GM12892 (cell line): ENCODE measurements at regions not wholly inside any gene's neighbourhood (a gene's known extent, or its start where the extent isn't known, plus 50 kb on each side); places are given as distances from the start of the nearest gene placed in this dataset.

ENCODE experiments used
- POLR2A ChIP-seq: IDR thresholded peaks from 2 replicates; pipeline ENCODE4 v1.6.1; 2011; ENCODE audit warnings: low read depth, low read length, control low read depth
- POLR2AphosphoS5 ChIP-seq: IDR thresholded peaks from 2 replicates; pipeline ENCODE4 v1.6.1; 2011; ENCODE audit warnings: low read depth, low read length, control low read depth
- TAF1 ChIP-seq: IDR thresholded peaks from 2 replicates; pipeline ENCODE4 v1.6.1; 2011; ENCODE audit warnings: low read depth, mild to moderate bottlenecking, control low read depth, low read length, borderline replicate concordance

DNA sequence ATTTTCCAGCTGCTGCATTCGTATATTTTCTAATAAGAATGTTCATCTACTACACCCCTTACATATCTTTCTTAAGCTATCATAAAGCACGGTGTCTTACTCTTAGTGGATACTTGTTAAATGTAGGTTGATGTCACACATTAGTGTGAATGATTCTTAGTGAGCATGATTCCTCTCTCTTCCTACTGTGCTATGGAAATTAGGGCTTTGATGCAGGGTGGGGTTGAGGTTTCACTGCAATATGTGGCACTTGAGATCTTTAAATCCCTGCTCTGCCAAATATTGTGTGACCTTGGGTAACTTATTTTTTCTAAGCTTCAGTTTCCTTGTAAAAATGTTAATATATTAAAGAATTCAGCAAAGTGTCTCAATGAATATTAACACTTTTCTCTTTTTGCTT lies 188.4 kb downstream of the PDGFRA start:
- TF ChIP-seq POLR2A (no peak), POLR2AphosphoS5 (no peak), TAF1 (no peak)
